ENCODE measurements at regions not wholly inside any gene's neighbourhood (a gene's known extent, or its start where the extent isn't known, plus 50 kb on each side); places are given as distances from the start of the nearest gene placed in this dataset.

DNA sequence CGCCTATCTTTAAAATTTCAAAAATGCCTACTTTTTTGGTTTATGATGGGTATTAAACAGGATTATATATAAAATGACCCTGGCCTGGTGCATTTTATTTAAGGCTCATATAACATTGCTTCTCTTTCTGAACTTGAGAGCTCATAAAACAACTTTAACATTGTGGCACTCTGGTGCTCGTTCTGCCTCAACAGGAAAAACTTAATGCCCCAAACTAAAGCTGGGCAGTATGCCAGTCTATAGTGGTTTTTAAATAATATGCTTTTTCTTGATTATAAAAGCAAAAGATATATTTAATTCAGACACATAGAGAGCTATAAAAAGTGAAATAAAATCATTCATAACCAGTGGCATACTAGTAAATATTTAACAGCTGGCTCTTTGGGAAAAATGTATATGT, 269.3 kb upstream of the GULP1 start:
- TF ChIP-seq, protein P1, sequence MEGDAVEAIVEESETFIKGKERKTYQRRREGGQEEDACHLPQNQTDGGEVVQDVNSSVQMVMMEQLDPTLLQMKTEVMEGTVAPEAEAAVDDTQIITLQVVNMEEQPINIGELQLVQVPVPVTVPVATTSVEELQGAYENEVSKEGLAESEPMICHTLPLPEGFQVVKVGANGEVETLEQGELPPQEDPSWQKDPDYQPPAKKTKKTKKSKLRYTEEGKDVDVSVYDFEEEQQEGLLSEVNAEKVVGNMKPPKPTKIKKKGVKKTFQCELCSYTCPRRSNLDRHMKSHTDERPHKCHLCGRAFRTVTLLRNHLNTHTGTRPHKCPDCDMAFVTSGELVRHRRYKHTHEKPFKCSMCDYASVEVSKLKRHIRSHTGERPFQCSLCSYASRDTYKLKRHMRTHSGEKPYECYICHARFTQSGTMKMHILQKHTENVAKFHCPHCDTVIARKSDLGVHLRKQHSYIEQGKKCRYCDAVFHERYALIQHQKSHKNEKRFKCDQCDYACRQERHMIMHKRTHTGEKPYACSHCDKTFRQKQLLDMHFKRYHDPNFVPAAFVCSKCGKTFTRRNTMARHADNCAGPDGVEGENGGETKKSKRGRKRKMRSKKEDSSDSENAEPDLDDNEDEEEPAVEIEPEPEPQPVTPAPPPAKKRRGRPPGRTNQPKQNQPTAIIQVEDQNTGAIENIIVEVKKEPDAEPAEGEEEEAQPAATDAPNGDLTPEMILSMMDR (IDR thresholded peaks at IDR 0.05; ENCODE audit: insufficient read depth, low read length, poor library complexity, severe bottlenecking): no peak
- TF ChIP-seq EZH2phosphoT487 (conservative IDR thresholded peaks at IDR 0.05; ENCODE audit: low read length): no peak
- no peaks in the 10 kb centered on the region for H3K27me3 ChIP-seq (ENCODE audit: low read length)
- H4K20me1 ChIP-seq (ENCODE audit: low read depth, low read length): no peaks in the 10 kb centered on the region; the same call in 1 of the 2 replicates
- no peaks in the 10 kb centered on the region for H3K9me3 ChIP-seq (ENCODE audit: insufficient read depth, low read length)
- no peaks in the 10 kb centered on the region for H3K36me3 ChIP-seq (ENCODE audit: low read length)
- no peak overlapping the region for H3K9ac ChIP-seq (ENCODE audit: low read length)
- no peak overlapping the region for H3K4me3 ChIP-seq (ENCODE audit: insufficient read depth, low read length, poor library complexity, severe bottlenecking)
- no peaks in the 10 kb centered on the region for H3K79me2 ChIP-seq (ENCODE audit: insufficient read depth, low read length)
- no peak overlapping the region for H2AFZ ChIP-seq (ENCODE audit: low read depth, low read length, severe bottlenecking)
- H3K9me2 ChIP-seq (replicated peaks; ENCODE audit: insufficient read depth, low read length): no peaks in the 10 kb centered on the region
- no peak overlapping the region for H3K27ac ChIP-seq (ENCODE audit: low read depth, low read length)
- no peak overlapping the region for H3K4me2 ChIP-seq (ENCODE audit: low read depth, low read length, poor library complexity, severe bottlenecking)
- no peaks in the 10 kb centered on the region for H3F3A ChIP-seq (ENCODE audit: insufficient read depth)

DNA sequence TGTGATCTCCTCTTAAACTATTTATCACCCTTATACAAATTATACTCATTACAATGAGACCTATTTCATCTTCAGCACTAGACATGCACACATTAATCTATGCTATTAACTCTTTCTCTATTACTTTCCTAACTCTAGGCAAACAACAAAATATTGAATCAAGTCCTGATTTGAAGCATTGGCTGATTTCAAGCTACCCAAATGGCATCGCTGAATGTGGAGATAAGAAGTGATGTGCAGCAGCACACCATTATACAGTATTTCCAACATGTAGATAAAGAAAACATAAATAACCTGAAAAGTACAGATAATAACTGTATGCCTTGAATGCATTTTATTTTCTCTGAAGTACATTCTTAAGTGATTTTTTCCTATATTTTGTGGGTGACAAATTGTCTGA, 268.6 kb upstream of the GULP1 start:
- Histone ChIP-seq H3K4me2 (ENCODE audit: low read depth, low read length, poor library complexity, severe bottlenecking) (no peak overlapping the region), H3K9me3 (ENCODE audit: insufficient read depth, low read length) (no peaks in the 10 kb centered on the region), H3K9me2 (replicated peaks; ENCODE audit: insufficient read depth, low read length) (no peaks in the 10 kb centered on the region), H4K20me1 (ENCODE audit: low read depth, low read length) (no peaks in the 10 kb centered on the region; the same call in 1 of the 2 replicates), H3K27ac (ENCODE audit: low read depth, low read length) (no peak overlapping the region), H3K79me2 (ENCODE audit: insufficient read depth, low read length) (no peaks in the 10 kb centered on the region), H3K36me3 (ENCODE audit: low read length) (no peaks in the 10 kb centered on the region), H3K4me3 (ENCODE audit: insufficient read depth, low read length, poor library complexity, severe bottlenecking) (no peak overlapping the region), H3K27me3 (ENCODE audit: low read length) (no peaks in the 10 kb centered on the region), H3F3A (ENCODE audit: insufficient read depth) (no peaks in the 10 kb centered on the region), H3K9ac (ENCODE audit: low read length) (no peak overlapping the region), H2AFZ (ENCODE audit: low read depth, low read length, severe bottlenecking) (no peak overlapping the region)
- TF ChIP-seq, protein P1 (IDR thresholded peaks at IDR 0.05; ENCODE audit: insufficient read depth, low read length, poor library complexity, severe bottlenecking): no peak
- no peak for TF ChIP-seq EZH2phosphoT487 (conservative IDR thresholded peaks at IDR 0.05; ENCODE audit: low read length)

DNA sequence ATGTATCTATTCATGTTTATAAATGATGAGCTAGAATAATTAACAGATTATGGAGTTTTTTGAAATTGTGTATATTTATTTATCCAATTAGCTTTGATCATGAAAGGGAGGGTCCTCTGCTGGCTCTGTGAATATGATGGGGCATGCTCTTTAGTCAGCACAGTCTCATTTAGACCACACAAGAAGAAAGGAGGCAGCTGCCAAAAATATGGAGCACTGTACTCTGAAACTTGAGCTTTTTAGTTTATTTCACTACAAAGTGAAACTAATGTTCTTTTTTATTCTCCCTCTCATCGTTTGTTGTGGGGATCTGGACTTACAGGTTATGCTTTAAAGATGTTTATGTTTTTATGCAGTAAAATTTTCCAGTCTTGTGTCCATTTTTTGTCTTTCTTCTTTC, 266.9 kb upstream of the GULP1 start:
- Histone ChIP-seq H3K79me2 (ENCODE audit: insufficient read depth, low read length) (no peaks in the 10 kb centered on the region), H2AFZ (ENCODE audit: low read depth, low read length, severe bottlenecking) (no peak overlapping the region), H3K9me2 (replicated peaks; ENCODE audit: insufficient read depth, low read length) (no peaks in the 10 kb centered on the region), H3K4me2 (ENCODE audit: low read depth, low read length, poor library complexity, severe bottlenecking) (no peak overlapping the region), H3K4me3 (ENCODE audit: insufficient read depth, low read length, poor library complexity, severe bottlenecking) (no peak overlapping the region), H3K27ac (ENCODE audit: low read depth, low read length) (no peak overlapping the region), H3K9me3 (ENCODE audit: insufficient read depth, low read length) (no peaks in the 10 kb centered on the region), H3K27me3 (ENCODE audit: low read length) (no peaks in the 10 kb centered on the region), H3K9ac (ENCODE audit: low read length) (no peak overlapping the region), H4K20me1 (ENCODE audit: low read depth, low read length) (no peaks in the 10 kb centered on the region; the same call in 1 of the 2 replicates), H3K36me3 (ENCODE audit: low read length) (no peaks in the 10 kb centered on the region), H3F3A (ENCODE audit: insufficient read depth) (no peaks in the 10 kb centered on the region)
- TF ChIP-seq, protein P1 (IDR thresholded peaks at IDR 0.05; ENCODE audit: insufficient read depth, low read length, poor library complexity, severe bottlenecking): no peak
- no peak for TF ChIP-seq EZH2phosphoT487 (conservative IDR thresholded peaks at IDR 0.05; ENCODE audit: low read length)
